ENCODE measurements at regions not wholly inside any gene's neighbourhood (a gene's known extent, or its start where the extent isn't known, plus 50 kb on each side); places are given as distances from the start of the nearest gene placed in this dataset.

DNA sequence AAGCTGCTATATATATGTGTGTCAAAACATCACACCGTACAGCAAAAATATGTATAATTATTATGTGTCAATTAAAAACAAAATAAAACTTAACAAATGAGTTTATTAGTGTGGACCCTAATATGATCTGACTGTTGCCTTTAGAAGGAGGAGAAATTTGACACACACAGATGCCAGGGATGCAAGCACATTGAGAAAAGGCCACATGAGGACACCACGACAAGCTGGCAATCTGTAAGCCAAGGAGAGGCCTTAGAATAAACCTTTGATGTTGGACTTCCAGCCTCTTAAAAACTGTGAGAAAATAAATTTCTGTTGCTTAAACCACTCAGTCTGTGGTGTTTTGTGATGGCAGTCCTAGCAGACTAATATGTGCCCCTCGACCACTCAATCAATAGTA lies 214.7 kb downstream of the KCNS3 start:
- TF ChIP-seq, protein P1, sequence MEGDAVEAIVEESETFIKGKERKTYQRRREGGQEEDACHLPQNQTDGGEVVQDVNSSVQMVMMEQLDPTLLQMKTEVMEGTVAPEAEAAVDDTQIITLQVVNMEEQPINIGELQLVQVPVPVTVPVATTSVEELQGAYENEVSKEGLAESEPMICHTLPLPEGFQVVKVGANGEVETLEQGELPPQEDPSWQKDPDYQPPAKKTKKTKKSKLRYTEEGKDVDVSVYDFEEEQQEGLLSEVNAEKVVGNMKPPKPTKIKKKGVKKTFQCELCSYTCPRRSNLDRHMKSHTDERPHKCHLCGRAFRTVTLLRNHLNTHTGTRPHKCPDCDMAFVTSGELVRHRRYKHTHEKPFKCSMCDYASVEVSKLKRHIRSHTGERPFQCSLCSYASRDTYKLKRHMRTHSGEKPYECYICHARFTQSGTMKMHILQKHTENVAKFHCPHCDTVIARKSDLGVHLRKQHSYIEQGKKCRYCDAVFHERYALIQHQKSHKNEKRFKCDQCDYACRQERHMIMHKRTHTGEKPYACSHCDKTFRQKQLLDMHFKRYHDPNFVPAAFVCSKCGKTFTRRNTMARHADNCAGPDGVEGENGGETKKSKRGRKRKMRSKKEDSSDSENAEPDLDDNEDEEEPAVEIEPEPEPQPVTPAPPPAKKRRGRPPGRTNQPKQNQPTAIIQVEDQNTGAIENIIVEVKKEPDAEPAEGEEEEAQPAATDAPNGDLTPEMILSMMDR (IDR thresholded peaks at IDR 0.05) = no peak
- TF ChIP-seq ZFX (IDR thresholded peaks at IDR 0.05; ENCODE audit: borderline replicate concordance) = no peak
